ENCODE measurements at regions not wholly inside any gene's neighbourhood (a gene's known extent, or its start where the extent isn't known, plus 50 kb on each side); places are given as distances from the start of the nearest gene placed in this dataset.
"Not testable (repeated sequence)": the region's sequence is repeated elsewhere in the genome, so short reads cannot be mapped to it uniquely, and the experiment has no call there.

DNA sequence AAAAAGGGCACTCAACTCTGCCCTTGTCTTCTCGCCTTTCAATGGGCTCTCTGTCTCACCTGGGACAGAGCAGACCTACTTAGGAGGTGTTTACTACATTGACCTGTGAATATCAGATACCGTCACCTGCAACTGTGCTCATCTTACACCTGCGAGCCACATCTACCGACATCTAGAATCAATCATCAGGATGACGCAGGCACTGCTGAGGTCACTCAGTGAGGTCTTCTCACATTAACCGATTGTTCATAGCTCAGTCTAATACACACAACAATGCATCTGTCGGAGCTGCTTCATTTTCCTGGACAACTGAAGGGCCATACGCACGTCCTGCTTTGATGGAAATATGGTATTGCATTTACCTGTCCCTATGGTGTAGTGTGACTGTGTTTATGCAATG lies 211.9 kb downstream of the FGF9 start:
- no peaks in the 10 kb centered on the region for H3K36me3 ChIP-seq (replicated peaks; ENCODE audit: control insufficient read depth, insufficient read depth, low read length)
- no peaks in the 10 kb centered on the region for H3K27me3 ChIP-seq (ENCODE audit: control insufficient read depth, insufficient read depth, low read length)
- no peak for DNase-seq
- H3K4me3 ChIP-seq (ENCODE audit: insufficient read depth, low read depth, low read length): no peak overlapping the region

DNA sequence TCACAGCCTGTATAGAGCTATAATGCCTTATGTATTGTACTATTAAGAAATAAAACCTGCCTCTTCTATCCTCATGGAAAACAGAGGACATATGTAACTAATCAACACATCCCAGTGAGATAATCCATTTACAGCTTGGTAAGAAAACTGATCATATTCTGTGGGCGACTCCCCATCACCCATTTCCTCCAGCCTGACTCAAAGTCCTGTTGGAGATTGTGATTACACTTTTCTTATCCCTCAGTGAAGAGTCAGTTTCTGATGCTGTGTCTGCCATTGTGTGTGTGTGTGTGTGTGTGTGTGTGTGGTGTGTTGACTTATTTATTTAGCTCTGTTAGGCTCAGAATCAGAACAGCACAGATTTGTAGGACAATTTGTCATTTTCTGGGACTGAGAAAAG lies 212.8 kb downstream of the FGF9 start:
- H3K36me3 ChIP-seq (replicated peaks; ENCODE audit: control insufficient read depth, insufficient read depth, low read length): no peaks in the 10 kb centered on the region
- H3K27me3 ChIP-seq (ENCODE audit: control insufficient read depth, insufficient read depth, low read length): no peaks in the 10 kb centered on the region
- no peak overlapping the region for H3K4me3 ChIP-seq (ENCODE audit: insufficient read depth, low read depth, low read length)
- no peak for DNase-seq

DNA sequence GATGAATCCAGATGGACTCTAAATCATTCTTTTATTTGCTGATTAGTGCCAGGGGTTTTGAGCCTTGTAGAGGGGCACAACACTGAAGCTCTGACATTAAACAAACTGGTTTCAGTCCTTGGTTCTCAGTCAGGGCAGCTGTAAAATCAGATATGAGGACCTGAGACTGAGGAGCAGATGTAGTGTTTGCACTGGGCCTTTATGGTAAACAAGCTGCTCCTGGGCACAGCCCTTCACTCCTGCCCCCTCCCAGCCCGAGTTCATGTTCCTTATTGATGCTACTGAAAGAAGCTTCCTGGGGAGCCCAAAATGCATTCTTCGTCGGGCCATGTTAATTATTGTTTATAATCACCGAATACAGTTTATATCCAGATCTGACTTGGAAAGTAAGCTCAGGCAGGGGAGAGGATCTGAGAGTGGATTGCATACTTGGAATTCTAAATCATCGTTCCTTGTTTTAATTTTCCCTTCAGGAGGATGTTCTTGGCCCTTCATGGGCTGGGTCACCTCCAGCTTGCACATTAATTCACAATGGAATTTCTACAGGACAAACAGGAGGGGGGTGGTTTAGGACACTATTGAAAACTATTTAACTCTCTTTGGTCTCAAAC lies 213.5 kb downstream of the FGF9 start:
- Histone ChIP-seq H3K27me3 (ENCODE audit: control insufficient read depth, insufficient read depth, low read length) (no peaks in the 10 kb centered on the region), H3K4me3 (ENCODE audit: insufficient read depth, low read depth, low read length) (no peak overlapping the region), H3K36me3 (replicated peaks; ENCODE audit: control insufficient read depth, insufficient read depth, low read length) (no peaks in the 10 kb centered on the region)
- DNase-seq: no peak

DNA sequence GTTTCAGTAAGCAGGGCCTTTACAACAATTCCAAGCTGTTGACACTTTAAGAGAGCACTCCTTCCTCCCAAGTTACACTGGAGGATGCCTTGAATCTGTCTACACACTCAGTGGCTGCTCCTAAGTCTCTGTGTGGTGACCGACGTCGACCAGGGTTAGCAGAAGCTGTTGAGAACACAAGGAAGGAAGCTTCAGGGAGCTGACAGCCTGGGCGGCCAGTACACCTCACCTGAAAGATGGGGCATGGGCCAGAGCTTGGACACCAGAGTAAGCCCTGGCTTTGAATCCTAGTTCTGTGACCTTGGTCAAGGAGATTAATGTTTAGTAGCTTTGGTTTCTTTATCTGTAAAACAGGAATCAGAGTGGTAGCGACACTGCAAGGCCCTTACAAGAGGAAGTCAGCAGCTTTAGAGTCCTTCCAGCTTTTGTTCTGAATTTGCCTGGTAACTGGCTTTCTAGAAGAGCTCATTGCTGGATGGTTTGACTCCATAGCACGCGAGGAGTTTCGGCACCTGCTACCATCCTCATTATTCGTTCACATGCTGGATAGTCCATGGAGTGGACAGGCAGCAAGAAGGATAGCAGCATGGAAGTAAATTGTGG lies 214.2 kb downstream of the FGF9 start:
- Histone ChIP-seq H3K27me3 (ENCODE audit: control insufficient read depth, insufficient read depth, low read length) (no peaks in the 10 kb centered on the region), H3K36me3 (replicated peaks; ENCODE audit: control insufficient read depth, insufficient read depth, low read length) (no peaks in the 10 kb centered on the region), H3K4me3 (ENCODE audit: insufficient read depth, low read depth, low read length) (no peak overlapping the region)
- no peak for DNase-seq

DNA sequence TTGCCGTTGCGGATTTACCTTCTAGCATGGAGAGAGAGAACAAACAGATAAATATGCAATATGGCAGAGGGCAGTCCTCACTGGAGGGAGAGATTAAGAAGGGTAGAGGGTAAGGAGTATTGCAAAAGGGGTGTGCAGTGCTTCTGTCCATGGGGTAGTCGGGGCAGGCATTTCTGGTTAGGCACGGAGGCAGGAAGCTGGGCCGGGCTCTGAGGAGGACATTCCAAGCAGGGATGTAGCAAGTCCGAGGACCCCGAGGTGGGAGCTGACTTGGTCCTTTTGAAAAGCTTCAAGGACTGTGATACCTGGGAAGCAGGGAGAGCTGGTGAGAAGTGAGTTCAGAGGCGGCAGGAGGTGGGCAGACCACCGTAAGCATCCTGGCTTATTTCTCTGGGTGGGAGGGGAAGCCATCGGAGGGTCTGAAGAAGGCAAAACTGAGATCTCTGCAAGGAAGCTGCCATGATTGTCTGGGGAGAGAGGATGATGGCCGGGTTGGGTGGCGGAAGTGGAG lies 214.9 kb downstream of the FGF9 start:
- H3K27me3 ChIP-seq (ENCODE audit: control insufficient read depth, insufficient read depth, low read length): no peaks in the 10 kb centered on the region
- DNase-seq: no peak
- no peak overlapping the region for H3K4me3 ChIP-seq (ENCODE audit: insufficient read depth, low read depth, low read length)
- H3K36me3 ChIP-seq (replicated peaks; ENCODE audit: control insufficient read depth, insufficient read depth, low read length): no peaks in the 10 kb centered on the region

DNA sequence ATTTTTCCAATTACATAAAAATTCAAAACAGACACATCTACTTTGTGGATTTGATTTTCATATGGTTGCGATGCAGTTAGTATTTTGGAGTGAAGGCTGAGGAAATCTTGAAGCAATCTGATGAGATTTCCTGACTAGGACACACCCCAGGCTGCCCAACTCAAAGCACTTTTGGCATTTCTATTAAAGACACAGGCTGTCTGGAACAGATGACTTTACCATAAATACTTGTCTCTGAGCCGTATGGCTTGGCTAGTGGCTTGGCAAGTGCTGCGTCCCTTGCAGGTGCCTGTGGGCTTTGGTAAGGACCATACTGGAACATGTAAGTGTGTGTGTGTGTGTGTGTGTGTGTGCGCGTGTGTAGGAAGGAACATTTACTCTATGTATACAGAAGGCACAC lies 218.8 kb downstream of the FGF9 start:
- Histone ChIP-seq H3K4me3 (ENCODE audit: insufficient read depth, low read depth, low read length) (no peak overlapping the region), H3K36me3 (replicated peaks; ENCODE audit: control insufficient read depth, insufficient read depth, low read length) (no peaks in the 10 kb centered on the region), H3K27me3 (ENCODE audit: control insufficient read depth, insufficient read depth, low read length) (no peaks in the 10 kb centered on the region)
- DNase-seq: no peak

DNA sequence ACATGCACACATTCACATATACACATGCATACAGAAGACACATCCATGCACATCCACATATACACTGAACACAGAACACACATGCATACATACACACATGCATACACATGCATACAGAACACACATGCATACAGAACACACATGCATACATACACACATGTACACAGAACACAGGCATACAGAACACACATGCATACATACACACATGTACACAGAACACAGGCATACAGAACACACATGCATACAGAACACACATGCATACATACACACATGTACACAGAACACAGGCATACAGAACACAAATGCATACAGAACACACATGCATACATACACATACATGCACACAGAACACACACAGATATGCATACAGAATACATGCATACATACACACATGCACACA lies 219.3 kb downstream of the FGF9 start:
- H3K36me3 ChIP-seq (replicated peaks; ENCODE audit: control insufficient read depth, insufficient read depth, low read length); DNase-seq; H3K27me3 ChIP-seq (ENCODE audit: control insufficient read depth, insufficient read depth, low read length); H3K4me3 ChIP-seq (ENCODE audit: insufficient read depth, low read depth, low read length): not testable (repeated sequence)

DNA sequence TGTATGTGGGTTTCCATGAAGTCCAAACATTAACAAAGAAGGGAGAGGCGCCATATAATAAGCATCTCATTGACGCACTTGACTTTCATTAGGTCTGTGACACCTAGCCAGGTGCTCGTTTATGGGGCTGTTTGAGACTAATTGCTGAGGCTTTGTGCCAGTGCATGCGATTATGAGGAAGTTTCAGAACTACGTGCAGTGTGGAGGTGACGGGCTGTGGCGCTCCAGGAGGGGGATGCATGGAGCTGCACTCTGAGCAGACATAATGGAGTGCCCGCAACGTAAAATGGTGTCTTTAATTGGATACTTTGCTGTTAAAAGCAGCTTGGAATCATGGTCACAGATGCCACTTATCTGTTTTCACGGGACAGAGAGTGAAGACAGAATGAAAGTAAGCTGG lies 223.2 kb downstream of the FGF9 start:
- H3K27me3 ChIP-seq (ENCODE audit: control insufficient read depth, insufficient read depth, low read length): no peaks in the 10 kb centered on the region
- no peak overlapping the region for H3K4me3 ChIP-seq (ENCODE audit: insufficient read depth, low read depth, low read length)
- H3K36me3 ChIP-seq (replicated peaks; ENCODE audit: control insufficient read depth, insufficient read depth, low read length): no peaks in the 10 kb centered on the region
- no peak for DNase-seq

DNA sequence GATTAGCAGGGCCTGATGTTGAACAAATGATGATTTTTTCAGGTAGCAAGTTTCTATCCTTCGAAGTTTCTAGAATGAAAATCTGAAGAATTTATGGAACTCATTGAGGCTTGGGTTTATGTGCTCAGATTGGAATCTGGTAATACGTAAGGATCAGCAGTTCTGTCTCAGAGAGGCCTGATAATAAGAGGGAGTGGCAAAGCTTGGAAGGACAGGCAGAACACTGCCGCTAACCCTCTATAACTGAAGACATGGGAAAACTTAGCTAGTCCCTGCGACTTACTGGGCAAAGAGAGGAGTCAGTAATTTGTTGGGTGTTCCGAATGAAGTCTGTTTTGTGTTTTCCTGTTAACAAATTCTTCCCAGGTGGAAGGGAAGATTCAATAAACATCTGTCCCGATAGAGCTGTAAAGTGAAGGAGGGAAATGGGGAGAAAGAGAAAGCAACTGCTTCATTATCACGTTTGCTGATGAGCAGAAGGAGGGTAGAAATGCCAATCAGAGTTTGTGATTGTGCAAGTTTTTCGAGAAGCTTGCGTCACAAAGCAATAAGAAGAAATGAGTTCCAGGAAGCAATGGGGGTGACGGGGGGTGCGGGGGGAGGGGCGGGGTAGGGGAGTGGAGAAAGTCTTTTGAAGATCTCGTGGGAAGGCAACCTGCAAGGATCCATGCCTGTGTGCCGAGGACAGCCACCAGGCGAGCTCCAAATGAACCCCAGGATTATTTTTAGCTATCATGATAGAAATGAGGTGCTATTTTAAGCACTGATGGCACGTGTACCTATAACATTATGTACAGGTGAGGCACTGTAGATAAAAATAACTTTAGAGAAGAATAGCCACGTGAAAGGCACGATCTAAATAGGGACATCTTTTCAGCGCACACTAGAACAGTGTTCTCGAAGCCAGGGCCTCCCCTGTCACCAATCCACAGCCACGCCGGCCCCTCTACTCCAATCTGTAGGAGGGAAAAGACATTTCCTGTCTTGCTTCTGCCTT lies 224.1 kb downstream of the FGF9 start:
- H3K4me3 ChIP-seq (ENCODE audit: insufficient read depth, low read depth, low read length): no peak overlapping the region
- DNase-seq: no peak
- H3K27me3 ChIP-seq (ENCODE audit: control insufficient read depth, insufficient read depth, low read length): no peaks in the 10 kb centered on the region
- no peaks in the 10 kb centered on the region for H3K36me3 ChIP-seq (replicated peaks; ENCODE audit: control insufficient read depth, insufficient read depth, low read length)

DNA sequence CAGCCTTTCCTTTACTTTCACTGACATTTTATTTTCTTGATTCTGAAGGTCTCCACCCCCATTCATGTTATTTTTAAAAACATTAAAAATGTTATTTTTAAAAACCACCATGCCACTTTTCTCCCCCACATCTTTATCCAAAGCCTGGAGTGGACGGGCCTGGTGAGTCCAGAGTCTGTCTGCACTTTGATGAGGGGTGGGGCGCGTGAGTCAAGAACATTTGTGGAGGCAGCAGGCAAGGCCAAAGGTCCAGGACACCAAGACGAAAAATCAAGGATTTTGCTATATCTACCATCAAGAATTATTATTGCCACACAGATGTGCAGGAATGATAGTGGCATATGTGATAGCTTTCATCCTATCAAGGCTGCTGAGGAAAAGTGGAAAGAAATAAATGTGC lies 224.9 kb downstream of the FGF9 start:
- DNase-seq: no peak
- no peaks in the 10 kb centered on the region for H3K27me3 ChIP-seq (ENCODE audit: control insufficient read depth, insufficient read depth, low read length)
- no peak overlapping the region for H3K4me3 ChIP-seq (ENCODE audit: insufficient read depth, low read depth, low read length)
- H3K36me3 ChIP-seq (replicated peaks; ENCODE audit: control insufficient read depth, insufficient read depth, low read length): no peaks in the 10 kb centered on the region

DNA sequence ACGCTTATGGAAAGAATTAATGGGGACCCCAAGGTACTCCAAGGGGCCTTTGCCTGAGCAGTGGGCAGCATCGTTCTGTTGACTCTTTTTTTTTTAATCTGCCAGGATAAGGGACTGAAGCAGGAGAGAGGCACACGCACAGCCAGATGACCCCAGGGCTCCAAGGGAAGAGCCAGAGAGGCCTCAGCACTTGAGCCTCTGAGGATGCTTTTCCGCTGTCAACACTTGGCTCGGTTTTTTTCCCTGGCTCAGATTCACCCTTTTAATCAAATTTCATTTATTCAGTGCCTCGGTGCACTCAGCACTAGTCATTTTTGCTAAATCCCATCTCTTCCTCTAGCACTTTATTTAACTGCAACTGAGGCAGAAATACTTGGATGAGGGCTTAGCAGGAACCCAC lies 226.3 kb downstream of the FGF9 start:
- no peaks in the 10 kb centered on the region for H3K27me3 ChIP-seq (ENCODE audit: control insufficient read depth, insufficient read depth, low read length)
- no peak for DNase-seq
- no peaks in the 10 kb centered on the region for H3K36me3 ChIP-seq (replicated peaks; ENCODE audit: control insufficient read depth, insufficient read depth, low read length)
- no peak overlapping the region for H3K4me3 ChIP-seq (ENCODE audit: insufficient read depth, low read depth, low read length)

DNA sequence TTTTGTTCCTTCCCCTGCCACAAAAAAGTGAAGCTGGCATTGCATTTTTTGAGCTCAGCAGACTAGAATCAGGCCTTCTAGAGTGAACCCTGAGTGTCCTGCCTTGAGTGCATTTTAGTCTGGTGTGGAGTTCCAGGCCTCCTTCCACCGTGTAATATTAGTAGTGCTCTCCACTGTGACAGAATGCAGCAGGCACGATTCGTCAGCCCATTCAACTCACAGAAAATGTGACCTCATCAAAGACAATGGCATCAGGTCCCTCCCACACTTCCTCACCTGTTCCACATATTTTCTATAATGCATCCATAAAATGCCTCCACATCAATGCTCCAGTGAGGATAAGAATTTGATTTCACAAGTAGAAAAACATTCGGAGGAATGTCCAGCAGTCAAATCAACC lies 227.6 kb downstream of the FGF9 start:
- Histone ChIP-seq H3K27me3 (ENCODE audit: control insufficient read depth, insufficient read depth, low read length) (no peaks in the 10 kb centered on the region), H3K4me3 (ENCODE audit: insufficient read depth, low read depth, low read length) (no peak overlapping the region), H3K36me3 (replicated peaks; ENCODE audit: control insufficient read depth, insufficient read depth, low read length) (no peaks in the 10 kb centered on the region)
- no peak for DNase-seq

DNA sequence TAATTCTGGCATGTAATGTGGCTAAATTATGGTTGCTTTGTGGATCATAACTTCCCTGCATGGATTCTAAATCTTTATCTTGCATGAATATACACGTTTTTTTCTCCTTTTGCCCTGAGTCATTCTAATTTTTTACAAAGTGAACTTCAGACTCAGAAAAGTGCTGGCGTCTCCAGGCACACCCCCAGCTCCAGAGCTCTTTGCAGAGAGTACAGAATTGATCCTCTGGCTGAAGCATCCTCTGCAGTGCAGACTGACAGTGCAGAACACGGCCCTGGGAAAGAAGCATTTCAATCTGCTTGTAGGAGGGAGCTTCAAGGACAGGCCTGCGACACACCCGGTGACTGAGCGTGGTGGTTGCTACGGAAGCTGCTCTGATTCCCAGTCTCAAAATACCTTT lies 228.1 kb downstream of the FGF9 start:
- DNase-seq: no peak
- Histone ChIP-seq H3K27me3 (ENCODE audit: control insufficient read depth, insufficient read depth, low read length) (no peaks in the 10 kb centered on the region), H3K4me3 (ENCODE audit: insufficient read depth, low read depth, low read length) (no peak overlapping the region), H3K36me3 (replicated peaks; ENCODE audit: control insufficient read depth, insufficient read depth, low read length) (no peaks in the 10 kb centered on the region)

DNA sequence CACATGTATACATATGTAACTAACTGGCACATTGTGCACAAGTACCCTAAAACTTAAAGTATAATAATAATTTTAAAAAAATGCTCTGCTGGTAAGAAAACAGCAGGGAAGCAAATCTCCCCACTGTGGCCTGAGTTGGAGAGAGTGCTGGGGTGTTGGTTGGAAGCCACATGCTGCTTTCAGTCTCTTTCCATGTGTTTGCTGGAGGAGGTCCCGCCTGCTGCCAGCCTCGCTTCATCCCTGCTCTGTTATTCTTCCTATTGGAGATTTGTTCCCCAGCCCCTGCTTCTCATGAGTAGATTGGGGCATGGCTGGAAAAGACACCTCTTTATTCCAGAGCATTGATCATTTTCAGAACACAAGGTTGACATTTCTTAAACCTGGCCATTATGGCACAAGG lies 230.5 kb downstream of the FGF9 start:
- H3K4me3 ChIP-seq (ENCODE audit: insufficient read depth, low read depth, low read length): no peak overlapping the region
- H3K27me3 ChIP-seq (ENCODE audit: control insufficient read depth, insufficient read depth, low read length): no peaks in the 10 kb centered on the region
- no peaks in the 10 kb centered on the region for H3K36me3 ChIP-seq (replicated peaks; ENCODE audit: control insufficient read depth, insufficient read depth, low read length)
- no peak for DNase-seq
